HCT116 (cell line): ENCODE measurements at regions not wholly inside any gene's neighbourhood (a gene's known extent, or its start where the extent isn't known, plus 50 kb on each side); places are given as distances from the start of the nearest gene placed in this dataset.

Experiments
- ATAC-seq: fragments of 200-7000 bp; cut with Tn5 transposase; 2 replicates; pipeline ENCODE4 v1.9.1; 2020; ENCODE audit warnings: mild to moderate bottlenecking, moderate library complexity
- BruUV-seq: library from RNA; stranded (reverse); fragments of 400-500 nt; replicated peaks from 2 replicates; lab custom pipeline; 2021; lab: Mats Ljungman, UMichigan
- CTCF ChIA-PET: fragments of 300-600 bp; sonication (Branson Sonifier 250); formaldehyde crosslinking; loops from one replicate; lab custom pipeline; 2021; ENCODE audit warnings: antibody characterized with exemption; lab: Charles Lee
- POLR2A ChIA-PET: fragments of 300-600, 350-600 bp; sonication (Branson Sonifier 250); formaldehyde crosslinking; loops from one replicate; lab custom pipeline; 2021; ENCODE audit warnings: antibody characterized with exemption; lab: Charles Lee
- RAD21 ChIA-PET, 2 experiments: fragments of 300-600 bp; sonication (Branson Sonifier 250); formaldehyde crosslinking; loops; one replicate each; lab custom pipeline; 2023; ENCODE audit warnings: low total read pairs in 2 of 2; ENCODE audit not compliant: uncharacterized antibody in 2 of 2, unreplicated experiment in 2 of 2, low non-redundant PET in 1 of 2; lab: Charles Lee
- DNase-seq: peaks from one replicate; pipeline ENCODE4 v3.0.0-alpha.2; 2010; ENCODE audit warnings: low read depth, low spot score
- H2AFZ ChIP-seq: fragments of 200-600 bp; shearing (Covaris generic), sonication (generic); 2 replicates; pipeline ENCODE4 v1.6.1; 2017; ENCODE audit warnings: low read depth, mixed run types, mixed read lengths, antibody characterized with exemption, low read length; ENCODE audit not compliant: poor library complexity, severe bottlenecking
- H3K27ac ChIP-seq: 2 replicates; pipeline ENCODE4 v1.5.1; 2012; ENCODE audit warnings: low read depth, low read length
- H3K27me3 ChIP-seq: fragments of 200-600 bp; sonication (generic); 2 replicates; pipeline ENCODE4 v1.6.1; 2016; ENCODE audit warnings: mixed run types, low read length, mixed read lengths; ENCODE audit not compliant: insufficient read depth
- H3K36me3 ChIP-seq, 2 experiments: fragments of 200-500 bp in 1 of 2; fragments of 200-600 bp in 1 of 2; sonication (Bioruptor generic) in 1 of 2; sonication (generic) in 1 of 2; 2 replicates each; pipeline versions ENCODE4 v1.5.1 to v1.6.1; 2014 to 2016; ENCODE audit warnings: low read length in 2 of 2, inconsistent platforms in 1 of 2, mixed read lengths in 1 of 2, mixed run types in 1 of 2; ENCODE audit not compliant: insufficient read depth in 2 of 2, control insufficient read depth in 1 of 2
- H3K4me1 ChIP-seq, 2 experiments: fragments of 200-600 bp in 1 of 2; sonication (generic) in 1 of 2; 2 replicates each; pipeline versions ENCODE4 v1.5.1 to v1.6.1; 2012 to 2017; ENCODE audit warnings: low read length in 2 of 2, inconsistent platforms in 1 of 2, mild to moderate bottlenecking in 1 of 2, mixed read lengths in 1 of 2, mixed run types in 1 of 2, moderate library complexity in 1 of 2; ENCODE audit not compliant: insufficient read depth in 2 of 2, control insufficient read depth in 1 of 2
- H3K4me2 ChIP-seq: fragments of 200-600 bp; sonication (generic); 2 replicates; pipeline ENCODE4 v1.6.1; 2017; ENCODE audit warnings: mixed run types, low read length, mixed read lengths
- H3K4me3 ChIP-seq, 2 experiments: fragments of 200-600 bp in 1 of 2; sonication (generic) in 1 of 2; replicated peaks in 1 of 2; 2 replicates each; pipeline ENCODE4 v1.5.1; 2011 to 2016; ENCODE audit warnings: low read length in 2 of 2, control low read depth in 1 of 2, low read depth in 1 of 2, mild to moderate bottlenecking in 1 of 2, mixed read lengths in 1 of 2, mixed run types in 1 of 2
- H3K79me2 ChIP-seq: fragments of 200-600 bp; sonication (generic); 2 replicates; pipeline ENCODE4 v1.6.1; 2017; ENCODE audit warnings: mild to moderate bottlenecking, mixed run types, low read length, moderate library complexity, mixed read lengths; ENCODE audit not compliant: insufficient read depth
- H3K9ac ChIP-seq: fragments of 200-600 bp; sonication (generic); 2 replicates; pipeline ENCODE4 v1.6.1; 2016; ENCODE audit warnings: low read length, mixed read lengths
- H3K9me2 ChIP-seq: fragments of 200-600 bp; sonication (generic), shearing (Covaris generic); 2 replicates; pipeline ENCODE4 v1.6.1; 2017; ENCODE audit warnings: mixed run types, mild to moderate bottlenecking, moderate library complexity; ENCODE audit not compliant: insufficient read depth
- H3K9me3 ChIP-seq, 2 experiments: fragments of 200-500 bp in 1 of 2; fragments of 200-600 bp in 1 of 2; sonication (Bioruptor generic) in 1 of 2; sonication (generic) in 1 of 2; 2 replicates each; pipeline ENCODE4 v1.6.1; 2014 to 2017; ENCODE audit warnings: low read length in 2 of 2, mixed read lengths in 2 of 2, inconsistent platforms in 1 of 2, low read depth in 1 of 2, mild to moderate bottlenecking in 1 of 2, mixed run types in 1 of 2, moderate library complexity in 1 of 2; ENCODE audit not compliant: control insufficient read depth in 1 of 2, insufficient read depth in 1 of 2
- H4K20me1 ChIP-seq: fragments of 200-600 bp; sonication (generic), shearing (Covaris generic); 2 replicates; pipeline ENCODE4 v1.6.1; 2017; ENCODE audit warnings: mixed run types, mild to moderate bottlenecking, moderate library complexity; ENCODE audit not compliant: insufficient read depth
- CBX3 ChIP-seq: IDR thresholded peaks from 2 replicates; pipeline ENCODE4 v1.6.1; 2012; ENCODE audit warnings: low read depth
- ELF1 ChIP-seq: IDR thresholded peaks from 2 replicates; pipeline ENCODE4 v1.6.1; 2012; ENCODE audit warnings: low read depth, borderline replicate concordance
- EZH2phosphoT487 ChIP-seq: fragments of 200-600 bp; IDR thresholded peaks from 2 replicates; pipeline ENCODE4 v1.6.1; 2018; ENCODE audit warnings: antibody characterized with exemption, borderline replicate concordance
- FOSL1 ChIP-seq: IDR thresholded peaks from 2 replicates; pipeline ENCODE4 v1.6.1; 2012; ENCODE audit warnings: low read depth
- POLR2A ChIP-seq: IDR thresholded peaks from 2 replicates; pipeline ENCODE4 v1.7.0; 2011; ENCODE audit warnings: borderline replicate concordance; ENCODE audit not compliant: insufficient read depth, insufficient read length; ENCODE audit errors: extremely low read depth
- RAD21 ChIP-seq: IDR thresholded peaks from 2 replicates; pipeline ENCODE4 v1.6.1; 2012; ENCODE audit warnings: low read depth, mild to moderate bottlenecking
- SP1 ChIP-seq: IDR thresholded peaks from 2 replicates; pipeline ENCODE4 v1.6.1; 2012; ENCODE audit warnings: low read depth
- ZBTB33 ChIP-seq: IDR thresholded peaks from 2 replicates; pipeline ENCODE4 v1.6.1; 2011; ENCODE audit warnings: mild to moderate bottlenecking, low read length, moderate library complexity; ENCODE audit not compliant: insufficient replicate concordance; ENCODE audit errors: extremely low read depth
- ZFX ChIP-seq: fragments of 450-650 bp; IDR thresholded peaks from 2 replicates; pipeline ENCODE4 v1.6.1; 2017
- ZNF274 ChIP-seq: fragments of 200-500 bp; sonication (Bioruptor generic); IDR thresholded peaks from 2 replicates; pipeline ENCODE4 v1.6.1; 2014; ENCODE audit warnings: mild to moderate bottlenecking, low read depth, low read length, inconsistent platforms
- intact Hi-C: fragments of 100-400 bp; cut with micrococcal nuclease; formaldehyde crosslinking; loops from 2 replicates; pipeline ENCODE4 v1.10.0; 2022
- TF ChIP-seq, protein P1 (sequence below), 3 experiments: fragments of 200-600 bp in 1 of 3; sonication (generic) in 1 of 3; IDR thresholded peaks in 2 of 3; conservative IDR thresholded peaks in 1 of 3; 2 replicates each; pipeline ENCODE4 v1.5.1; 2012 to 2017; ENCODE audit warnings: low read depth in 2 of 3, low read length in 2 of 3, antibody characterized with exemption in 1 of 3, borderline replicate concordance in 1 of 3, control low read depth in 1 of 3, mild to moderate bottlenecking in 1 of 3, mixed read lengths in 1 of 3, mixed run types in 1 of 3, moderate library complexity in 1 of 3; ENCODE audit not compliant: insufficient read depth in 1 of 3

GRCh38 chr17:45692661-45693060 lies 91.5 kb upstream of the CRHR1 start:
- H3K4me3 ChIP-seq: no peak overlapping the region
- no peak for DNase-seq
- no peak overlapping the region for H3K9ac ChIP-seq
- H3K27me3 ChIP-seq: peaks cover 47% of the 10 kb centered on the region
- intact Hi-C loops: no loop called here
- no peak overlapping the region for H3K4me2 ChIP-seq
- no peaks in the 10 kb centered on the region for H3K4me1 ChIP-seq
- POLR2A ChIA-PET: no interaction called here
- H3K9me2 ChIP-seq: no peaks in the 10 kb centered on the region
- H3K27ac ChIP-seq: no peak overlapping the region
- TF ChIP-seq ZFX: no peak
- TF ChIP-seq SP1: no peak
- no peak for TF ChIP-seq ZBTB33
- no peak for TF ChIP-seq POLR2A
- no peak for TF ChIP-seq FOSL1
- TF ChIP-seq ELF1: no peak
- TF ChIP-seq CBX3: no peak
- TF ChIP-seq ZNF274: no peak
- TF ChIP-seq EZH2phosphoT487: no peak
- TF ChIP-seq, protein P1, sequence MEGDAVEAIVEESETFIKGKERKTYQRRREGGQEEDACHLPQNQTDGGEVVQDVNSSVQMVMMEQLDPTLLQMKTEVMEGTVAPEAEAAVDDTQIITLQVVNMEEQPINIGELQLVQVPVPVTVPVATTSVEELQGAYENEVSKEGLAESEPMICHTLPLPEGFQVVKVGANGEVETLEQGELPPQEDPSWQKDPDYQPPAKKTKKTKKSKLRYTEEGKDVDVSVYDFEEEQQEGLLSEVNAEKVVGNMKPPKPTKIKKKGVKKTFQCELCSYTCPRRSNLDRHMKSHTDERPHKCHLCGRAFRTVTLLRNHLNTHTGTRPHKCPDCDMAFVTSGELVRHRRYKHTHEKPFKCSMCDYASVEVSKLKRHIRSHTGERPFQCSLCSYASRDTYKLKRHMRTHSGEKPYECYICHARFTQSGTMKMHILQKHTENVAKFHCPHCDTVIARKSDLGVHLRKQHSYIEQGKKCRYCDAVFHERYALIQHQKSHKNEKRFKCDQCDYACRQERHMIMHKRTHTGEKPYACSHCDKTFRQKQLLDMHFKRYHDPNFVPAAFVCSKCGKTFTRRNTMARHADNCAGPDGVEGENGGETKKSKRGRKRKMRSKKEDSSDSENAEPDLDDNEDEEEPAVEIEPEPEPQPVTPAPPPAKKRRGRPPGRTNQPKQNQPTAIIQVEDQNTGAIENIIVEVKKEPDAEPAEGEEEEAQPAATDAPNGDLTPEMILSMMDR (IDR thresholded peaks at IDR 0.05 in 2 of 3, conservative IDR thresholded peaks at IDR 0.05 in 1 of 3; ENCODE audit: borderline replicate concordance in 1 of 3, insufficient read depth in 1 of 3, low read depth in 2 of 3, low read length in 2 of 3): no peak
- TF ChIP-seq RAD21: no peak
- TF ChIP-seq, all 23 proteins: peak for 0
- H2AFZ ChIP-seq: no peak overlapping the region
- ChIA-PET RAD21 (no interaction called here), CTCF (no interaction called here)
- BruUV-seq: no TSS peak
- H3K36me3 ChIP-seq: no peaks in the 10 kb centered on the region
- no peaks in the 10 kb centered on the region for H3K9me3 ChIP-seq
- no peaks in the 10 kb centered on the region for H4K20me1 ChIP-seq
- ATAC-seq: no peak
- H3K79me2 ChIP-seq: no peaks in the 10 kb centered on the region
